GM21367 (cell line): ENCODE measurements at regions not wholly inside any gene's neighbourhood (a gene's known extent, or its start where the extent isn't known, plus 50 kb on each side); places are given as distances from the start of the nearest gene placed in this dataset.

Experiments
- ATAC-seq: cut with Tn5 transposase; IDR thresholded peaks from one replicate; pipeline ENCODE4 v1.9.1; 2021; ENCODE audit not compliant: unreplicated experiment

DNA sequence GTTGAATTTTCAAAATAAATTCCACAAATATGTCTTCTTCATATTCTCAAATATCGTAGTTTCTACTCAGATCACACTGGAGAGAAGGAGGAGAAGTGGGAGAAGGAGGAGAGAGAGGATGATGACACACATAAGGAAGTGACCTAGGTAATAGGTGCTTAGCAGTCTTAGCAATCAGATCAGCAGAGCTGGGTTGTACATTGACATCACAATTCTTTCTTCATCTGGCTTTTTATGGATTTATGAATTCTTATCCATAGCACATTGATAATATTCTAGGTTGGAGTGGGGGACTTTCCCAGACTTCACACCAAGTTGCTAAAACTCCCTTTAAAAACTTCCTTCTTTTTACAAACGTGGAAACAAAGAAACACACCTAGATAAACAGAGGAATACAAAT, 86.9 kb downstream of the FGF9 start:
- ATAC-seq, result no peak

GRCh38 chr13:21758441-21758840, 87.6 kb downstream of the FGF9 start:
- ATAC-seq, result no peak

DNA sequence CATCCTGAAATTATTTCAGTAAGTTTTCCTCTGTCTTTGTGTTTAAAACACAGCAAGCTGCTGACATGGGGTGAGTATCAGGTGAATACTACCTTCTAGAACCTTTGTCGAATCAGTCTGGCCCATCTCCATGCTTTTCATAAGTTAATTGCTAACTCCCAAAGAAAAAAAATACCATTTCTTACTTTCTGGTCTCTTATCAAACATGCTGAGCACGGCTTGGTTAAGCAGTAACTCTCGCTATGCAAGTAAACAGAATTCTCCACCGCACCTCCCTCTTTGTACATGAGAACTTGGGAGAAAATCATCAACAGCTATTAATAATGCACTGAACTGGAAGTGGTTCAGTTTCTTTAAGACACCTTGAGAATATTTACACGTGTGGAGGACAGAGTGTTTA, 88.6 kb downstream of the FGF9 start:
- no peak for ATAC-seq

DNA sequence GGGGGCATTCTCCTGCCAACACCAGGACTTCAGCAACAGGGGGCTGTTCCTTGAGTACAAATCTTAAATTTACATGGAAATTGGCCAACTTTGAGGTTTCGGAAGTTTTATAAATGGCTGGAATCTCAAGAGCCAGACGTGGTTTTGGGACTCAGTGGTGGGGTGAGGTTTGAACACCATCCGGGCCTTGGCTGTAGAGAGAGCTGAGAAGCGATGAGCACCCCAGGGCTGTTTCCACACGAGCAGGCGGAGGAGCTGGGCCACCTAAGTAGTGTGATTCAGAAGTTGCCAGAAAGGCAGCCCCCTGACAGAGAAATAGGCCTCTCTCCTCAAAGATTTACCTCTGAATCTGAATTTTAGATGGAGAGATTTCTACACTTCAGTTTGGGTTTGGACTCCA, 89.0 kb downstream of the FGF9 start:
- no peak for ATAC-seq

DNA sequence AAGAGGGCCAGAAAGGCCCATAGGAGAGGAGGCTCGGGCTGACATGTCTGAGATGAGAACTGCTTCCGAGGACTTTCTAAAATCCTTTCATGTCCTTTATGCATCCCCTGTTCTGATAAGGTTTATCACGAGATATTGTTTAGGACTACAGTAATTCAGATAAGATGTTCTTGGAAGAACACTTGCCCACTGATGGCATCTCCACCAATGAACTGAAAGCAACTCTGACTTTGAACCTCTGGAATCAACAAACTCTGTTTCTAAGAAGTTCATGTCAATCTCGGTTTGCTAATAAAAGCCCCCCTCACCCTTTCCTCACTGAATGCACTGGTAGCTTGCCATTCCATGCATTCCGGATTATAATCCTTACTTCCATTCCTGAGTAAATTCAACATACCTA, 90.9 kb downstream of the FGF9 start:
- no peak for ATAC-seq

GRCh38 chr13:21762512-21762911, 91.6 kb downstream of the FGF9 start:
- ATAC-seq, result no peak

DNA sequence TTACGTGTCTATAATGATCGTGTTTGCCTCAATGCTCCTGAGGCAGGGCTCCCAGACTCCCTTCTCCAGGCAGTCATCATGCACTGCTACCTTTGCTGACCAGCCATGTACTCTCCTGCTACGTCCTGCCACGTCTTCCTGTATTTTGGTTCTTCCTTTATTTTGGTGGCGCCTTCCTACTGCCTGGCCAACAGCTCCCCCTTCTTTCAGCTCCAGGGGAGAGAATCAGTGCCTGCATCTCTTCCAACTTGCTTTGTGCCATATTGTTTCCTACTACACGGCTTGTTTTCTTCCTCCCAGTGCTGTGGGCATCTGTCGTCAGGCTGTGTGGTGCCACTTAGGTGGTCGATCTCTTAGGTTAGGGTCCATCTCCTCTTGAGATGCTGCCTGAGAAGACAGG, 96.2 kb downstream of the FGF9 start:
- no peak for ATAC-seq

- no peak for ATAC-seq
Observed at GRCh38 chr13:21771075-21771474, 100.2 kb downstream of the FGF9 start.

GRCh38 chr13:21777166-21777565, 106.3 kb downstream of the FGF9 start:
- ATAC-seq, result no peak

DNA sequence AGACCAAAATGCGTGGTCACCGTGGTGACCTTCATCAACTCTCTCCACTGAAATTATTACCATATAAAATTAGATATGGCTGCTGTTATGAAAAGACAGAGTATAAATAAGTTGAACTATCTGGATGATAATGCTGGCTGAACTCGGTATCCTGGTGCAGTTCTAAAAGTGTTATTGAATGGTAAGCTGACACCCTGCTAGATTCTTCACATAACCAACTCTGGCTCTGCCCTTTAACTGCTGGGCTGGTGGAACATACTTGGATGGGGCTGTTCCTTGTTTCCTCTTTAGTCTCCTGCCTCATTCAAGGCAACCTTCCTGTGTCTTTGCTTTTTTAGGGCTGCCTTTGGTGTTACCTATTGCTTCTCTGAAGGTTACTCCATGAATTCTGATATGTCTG, 106.9 kb downstream of the FGF9 start:
- no peak for ATAC-seq

- no peak for ATAC-seq
Observed at GRCh38 chr13:21782736-21783135, 111.9 kb downstream of the FGF9 start.

DNA sequence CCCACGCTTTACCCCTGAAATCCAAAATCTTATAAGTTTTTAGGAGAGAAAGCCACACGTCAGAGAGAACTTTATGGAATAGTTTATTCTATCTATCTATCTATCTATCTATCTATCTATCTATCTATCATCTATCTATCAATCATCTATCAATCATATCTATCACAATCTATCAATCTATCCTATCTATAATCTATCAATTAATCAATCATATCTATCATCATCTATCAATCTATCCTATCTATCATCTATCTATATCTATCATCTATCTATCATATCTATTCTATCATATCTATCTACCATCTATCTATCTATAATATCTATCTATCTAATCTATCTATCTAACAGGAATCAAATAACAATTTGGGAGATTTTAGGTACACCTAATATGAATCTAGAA, 115.1 kb downstream of the FGF9 start:
- ATAC-seq, result no peak

- ATAC-seq, result no peak
Observed at GRCh38 chr13:21796066-21796465, 125.2 kb downstream of the FGF9 start.

GRCh38 chr13:21796775-21797514, 126.1 kb downstream of the FGF9 start:
- no peak for ATAC-seq

GRCh38 chr13:21797736-21798135, 126.9 kb downstream of the FGF9 start:
- no peak for ATAC-seq

- ATAC-seq, result no peak
Observed at GRCh38 chr13:21798181-21798580, 127.3 kb downstream of the FGF9 start.

GRCh38 chr13:21799671-21800070, 128.8 kb downstream of the FGF9 start:
- no peak for ATAC-seq

GRCh38 chr13:21800837-21801616, 130.2 kb downstream of the FGF9 start:
- no peak for ATAC-seq

DNA sequence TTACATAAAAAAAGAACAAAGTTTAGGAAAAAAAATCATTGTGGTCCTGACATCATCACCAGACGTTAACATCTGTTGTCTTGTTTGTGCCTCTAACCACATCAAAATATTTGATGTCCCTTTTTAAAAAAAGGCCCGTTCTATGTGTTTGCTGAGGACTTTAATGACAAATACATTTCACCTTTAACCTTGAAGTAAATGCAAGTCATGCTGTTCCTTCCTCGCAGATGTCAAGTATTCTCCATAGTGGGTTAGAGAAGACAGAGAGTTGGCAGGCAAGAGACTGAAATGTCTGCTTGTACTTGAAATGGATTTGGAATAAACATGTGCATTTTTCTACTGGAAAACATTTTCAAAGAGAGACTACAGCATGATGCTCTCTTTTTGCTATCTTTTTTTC, 134.9 kb downstream of the FGF9 start:
- no peak for ATAC-seq

- ATAC-seq, result no peak
Observed at GRCh38 chr13:21812192-21812626, 141.3 kb downstream of the FGF9 start.

- ATAC-seq, result no peak
Observed at GRCh38 chr13:21813110-21813509, 142.2 kb downstream of the FGF9 start.

- no peak for ATAC-seq
Observed at GRCh38 chr13:21813844-21814243, 143.0 kb downstream of the FGF9 start.

DNA sequence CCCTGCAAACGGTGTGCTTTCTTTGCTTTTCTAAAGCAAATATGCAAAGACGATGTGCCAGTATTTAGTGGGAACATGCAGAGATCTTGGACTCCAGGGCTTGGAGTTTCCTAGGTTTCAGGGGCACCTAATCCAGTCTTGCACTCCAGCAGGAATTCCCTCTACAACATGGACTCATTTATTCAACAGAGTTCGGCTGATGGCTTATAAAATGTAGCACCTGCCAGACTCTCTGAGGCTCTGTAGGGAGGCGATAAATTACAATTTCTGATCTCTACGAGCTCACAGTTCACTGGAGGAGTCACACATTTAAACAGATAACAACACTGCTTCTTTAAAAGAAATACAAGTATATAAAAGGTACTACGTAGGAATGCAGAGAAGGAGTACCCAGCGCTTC, 143.7 kb downstream of the FGF9 start:
- ATAC-seq, result no peak
